HCT116 (cell line): ENCODE measurements at regions not wholly inside any gene's neighbourhood (a gene's known extent, or its start where the extent isn't known, plus 50 kb on each side); places are given as distances from the start of the nearest gene placed in this dataset.

Experiments used
- ATAC-seq: fragments of 200-7000 bp; cut with Tn5 transposase; 2 replicates; pipeline ENCODE4 v1.9.1; 2020; ENCODE audit warnings: mild to moderate bottlenecking, moderate library complexity
- BruUV-seq: library from RNA; stranded (reverse); fragments of 400-500 nt; replicated peaks from 2 replicates; lab custom pipeline; 2021; lab: Mats Ljungman, UMichigan
- CTCF ChIA-PET: fragments of 300-600 bp; sonication (Branson Sonifier 250); formaldehyde crosslinking; loops from one replicate; lab custom pipeline; 2021; ENCODE audit warnings: antibody characterized with exemption; lab: Charles Lee
- POLR2A ChIA-PET: fragments of 300-600, 350-600 bp; sonication (Branson Sonifier 250); formaldehyde crosslinking; loops from one replicate; lab custom pipeline; 2021; ENCODE audit warnings: antibody characterized with exemption; lab: Charles Lee
- RAD21 ChIA-PET, 2 experiments: fragments of 300-600 bp; sonication (Branson Sonifier 250); formaldehyde crosslinking; loops; one replicate each; lab custom pipeline; 2023; ENCODE audit warnings: low total read pairs in 2 of 2; ENCODE audit not compliant: uncharacterized antibody in 2 of 2, unreplicated experiment in 2 of 2, low non-redundant PET in 1 of 2; lab: Charles Lee
- DNase-seq: peaks from one replicate; pipeline ENCODE4 v3.0.0-alpha.2; 2010; ENCODE audit warnings: low read depth, low spot score
- H2AFZ ChIP-seq: fragments of 200-600 bp; shearing (Covaris generic), sonication (generic); 2 replicates; pipeline ENCODE4 v1.6.1; 2017; ENCODE audit warnings: low read depth, mixed run types, mixed read lengths, antibody characterized with exemption, low read length; ENCODE audit not compliant: poor library complexity, severe bottlenecking
- H3K27ac ChIP-seq: 2 replicates; pipeline ENCODE4 v1.5.1; 2012; ENCODE audit warnings: low read depth, low read length
- H3K27me3 ChIP-seq: fragments of 200-600 bp; sonication (generic); 2 replicates; pipeline ENCODE4 v1.6.1; 2016; ENCODE audit warnings: mixed run types, low read length, mixed read lengths; ENCODE audit not compliant: insufficient read depth
- H3K36me3 ChIP-seq, 2 experiments: fragments of 200-500 bp in 1 of 2; fragments of 200-600 bp in 1 of 2; sonication (Bioruptor generic) in 1 of 2; sonication (generic) in 1 of 2; 2 replicates each; pipeline versions ENCODE4 v1.5.1 to v1.6.1; 2014 to 2016; ENCODE audit warnings: low read length in 2 of 2, inconsistent platforms in 1 of 2, mixed read lengths in 1 of 2, mixed run types in 1 of 2; ENCODE audit not compliant: insufficient read depth in 2 of 2, control insufficient read depth in 1 of 2
- H3K4me1 ChIP-seq, 2 experiments: fragments of 200-600 bp in 1 of 2; sonication (generic) in 1 of 2; 2 replicates each; pipeline versions ENCODE4 v1.5.1 to v1.6.1; 2012 to 2017; ENCODE audit warnings: low read length in 2 of 2, inconsistent platforms in 1 of 2, mild to moderate bottlenecking in 1 of 2, mixed read lengths in 1 of 2, mixed run types in 1 of 2, moderate library complexity in 1 of 2; ENCODE audit not compliant: insufficient read depth in 2 of 2, control insufficient read depth in 1 of 2
- H3K4me2 ChIP-seq: fragments of 200-600 bp; sonication (generic); 2 replicates; pipeline ENCODE4 v1.6.1; 2017; ENCODE audit warnings: mixed run types, low read length, mixed read lengths
- H3K4me3 ChIP-seq, 2 experiments: fragments of 200-600 bp in 1 of 2; sonication (generic) in 1 of 2; replicated peaks in 1 of 2; 2 replicates each; pipeline ENCODE4 v1.5.1; 2011 to 2016; ENCODE audit warnings: low read length in 2 of 2, control low read depth in 1 of 2, low read depth in 1 of 2, mild to moderate bottlenecking in 1 of 2, mixed read lengths in 1 of 2, mixed run types in 1 of 2
- H3K79me2 ChIP-seq: fragments of 200-600 bp; sonication (generic); 2 replicates; pipeline ENCODE4 v1.6.1; 2017; ENCODE audit warnings: mild to moderate bottlenecking, mixed run types, low read length, moderate library complexity, mixed read lengths; ENCODE audit not compliant: insufficient read depth
- H3K9ac ChIP-seq: fragments of 200-600 bp; sonication (generic); 2 replicates; pipeline ENCODE4 v1.6.1; 2016; ENCODE audit warnings: low read length, mixed read lengths
- H3K9me2 ChIP-seq: fragments of 200-600 bp; sonication (generic), shearing (Covaris generic); 2 replicates; pipeline ENCODE4 v1.6.1; 2017; ENCODE audit warnings: mixed run types, mild to moderate bottlenecking, moderate library complexity; ENCODE audit not compliant: insufficient read depth
- H3K9me3 ChIP-seq, 2 experiments: fragments of 200-500 bp in 1 of 2; fragments of 200-600 bp in 1 of 2; sonication (Bioruptor generic) in 1 of 2; sonication (generic) in 1 of 2; 2 replicates each; pipeline ENCODE4 v1.6.1; 2014 to 2017; ENCODE audit warnings: low read length in 2 of 2, mixed read lengths in 2 of 2, inconsistent platforms in 1 of 2, low read depth in 1 of 2, mild to moderate bottlenecking in 1 of 2, mixed run types in 1 of 2, moderate library complexity in 1 of 2; ENCODE audit not compliant: control insufficient read depth in 1 of 2, insufficient read depth in 1 of 2
- H4K20me1 ChIP-seq: fragments of 200-600 bp; sonication (generic), shearing (Covaris generic); 2 replicates; pipeline ENCODE4 v1.6.1; 2017; ENCODE audit warnings: mixed run types, mild to moderate bottlenecking, moderate library complexity; ENCODE audit not compliant: insufficient read depth
- ATF3 ChIP-seq: IDR thresholded peaks from 2 replicates; pipeline ENCODE4 v1.6.1; 2012
- CBX3 ChIP-seq: IDR thresholded peaks from 2 replicates; pipeline ENCODE4 v1.6.1; 2012; ENCODE audit warnings: low read depth
- ELF1 ChIP-seq: IDR thresholded peaks from 2 replicates; pipeline ENCODE4 v1.6.1; 2012; ENCODE audit warnings: low read depth, borderline replicate concordance
- EZH2 ChIP-seq: fragments of 200-600 bp; sonication (generic); IDR thresholded peaks from 2 replicates; pipeline ENCODE4 v1.6.1; 2017; ENCODE audit warnings: antibody characterized with exemption, mixed run types
- EZH2phosphoT487 ChIP-seq: fragments of 200-600 bp; IDR thresholded peaks from 2 replicates; pipeline ENCODE4 v1.6.1; 2018; ENCODE audit warnings: antibody characterized with exemption, borderline replicate concordance
- FOSL1 ChIP-seq: IDR thresholded peaks from 2 replicates; pipeline ENCODE4 v1.6.1; 2012; ENCODE audit warnings: low read depth
- JUND ChIP-seq: IDR thresholded peaks from 2 replicates; pipeline ENCODE4 v1.6.1; 2012
- POLR2A ChIP-seq: IDR thresholded peaks from 2 replicates; pipeline ENCODE4 v1.7.0; 2011; ENCODE audit warnings: borderline replicate concordance; ENCODE audit not compliant: insufficient read depth, insufficient read length; ENCODE audit errors: extremely low read depth
- POLR2AphosphoS5 ChIP-seq: IDR thresholded peaks from 2 replicates; pipeline ENCODE4 v1.6.1; 2011; ENCODE audit warnings: mild to moderate bottlenecking, low read depth, low read length, moderate library complexity
- REST ChIP-seq: IDR thresholded peaks from 2 replicates; pipeline ENCODE4 v1.6.1; 2012; ENCODE audit warnings: low read depth
- SP1 ChIP-seq: IDR thresholded peaks from 2 replicates; pipeline ENCODE4 v1.6.1; 2012; ENCODE audit warnings: low read depth
- SRF ChIP-seq: IDR thresholded peaks from 2 replicates; pipeline ENCODE4 v1.6.1; 2012; ENCODE audit warnings: low read depth
- ZBTB33 ChIP-seq: IDR thresholded peaks from 2 replicates; pipeline ENCODE4 v1.6.1; 2011; ENCODE audit warnings: mild to moderate bottlenecking, low read length, moderate library complexity; ENCODE audit not compliant: insufficient replicate concordance; ENCODE audit errors: extremely low read depth
- ZNF274 ChIP-seq: fragments of 200-500 bp; sonication (Bioruptor generic); IDR thresholded peaks from 2 replicates; pipeline ENCODE4 v1.6.1; 2014; ENCODE audit warnings: mild to moderate bottlenecking, low read depth, low read length, inconsistent platforms
- intact Hi-C: fragments of 100-400 bp; cut with micrococcal nuclease; formaldehyde crosslinking; loops from 2 replicates; pipeline ENCODE4 v1.10.0; 2022

- no peaks in the 10 kb centered on the region for H3K79me2 ChIP-seq
- H3K9ac ChIP-seq, result no peak overlapping the region
- RAD21 ChIA-PET, result no interaction called here
- H3K9me2 ChIP-seq, result no peaks in the 10 kb centered on the region
- H2AFZ ChIP-seq, result no peak overlapping the region
- no peaks in the 10 kb centered on the region for H3K9me3 ChIP-seq
- intact Hi-C loops, result no loop called here
- H3K27me3 ChIP-seq, result no peaks in the 10 kb centered on the region
- no peak overlapping the region for H3K4me2 ChIP-seq
- H4K20me1 ChIP-seq, result no peaks in the 10 kb centered on the region
- DNase-seq (no peak), ATAC-seq (no peak)
- POLR2A ChIA-PET, result no interaction called here
- H3K4me3 ChIP-seq, result no peak overlapping the region
- CTCF ChIA-PET, result no interaction called here
- TF ChIP-seq POLR2AphosphoS5 (no peak), ZNF274 (no peak), ATF3 (no peak), POLR2A (no peak), FOSL1 (no peak), SP1 (no peak), ZBTB33 (no peak), EZH2phosphoT487 (no peak), REST (no peak), JUND (no peak), EZH2 (no peak), CBX3 (no peak), SRF (no peak), ELF1 (no peak)
- no peak overlapping the region for H3K27ac ChIP-seq
- H3K36me3 ChIP-seq, result no peaks in the 10 kb centered on the region
- BruUV-seq, result no TSS peak
- H3K4me1 ChIP-seq, result no peaks in the 10 kb centered on the region
Observed at GRCh38 chrX:25618248-25618647, 519.9 kb upstream of the MAGEB18 start.
